GM12891 (cell line): ENCODE measurements at regions not wholly inside any gene's neighbourhood (a gene's known extent, or its start where the extent isn't known, plus 50 kb on each side); places are given as distances from the start of the nearest gene placed in this dataset.

Experiments used
- POLR2A ChIP-seq: IDR thresholded peaks from 2 replicates; pipeline ENCODE4 v1.6.1; 2011; ENCODE audit warnings: low read depth, low read length, control low read depth
- POLR2AphosphoS5 ChIP-seq: IDR thresholded peaks from 2 replicates; pipeline ENCODE4 v1.6.1; 2011; ENCODE audit warnings: low read depth, low read length, control low read depth
- POU2F2 ChIP-seq: IDR thresholded peaks from 2 replicates; pipeline ENCODE4 v1.6.1; 2011; ENCODE audit warnings: low read depth, mild to moderate bottlenecking, control low read depth, low read length, moderate library complexity

GRCh38 chr10:126770809-126771208, 100.3 kb upstream of the C10orf90 start:
- TF ChIP-seq POU2F2 = no peak
- no peak for TF ChIP-seq POLR2AphosphoS5
- no peak for TF ChIP-seq POLR2A
